ENCODE measurements at regions not wholly inside any gene's neighbourhood (a gene's known extent, or its start where the extent isn't known, plus 50 kb on each side); places are given as distances from the start of the nearest gene placed in this dataset.

- Histone ChIP-seq H3K9me3 (ENCODE audit: control insufficient read depth, low read length) (no peaks in the 10 kb centered on the region), H3K4me3 (ENCODE audit: insufficient read depth in 1 of 2, low read depth in 1 of 2, low read length in 2 of 2) (no peak overlapping the region), H2AFZ (ENCODE audit: low read depth, low read length) (no peak overlapping the region), H3K23ac (ENCODE audit: low read length in 2 of 2) (no peak overlapping the region), H3K4me1 (ENCODE audit: control insufficient read depth, insufficient read depth, low read depth, low read length) (no peaks in the 10 kb centered on the region), H2BK120ac (ENCODE audit: low read depth, low read length) (no peak overlapping the region), H3K27me3 (ENCODE audit: control insufficient read depth in 1 of 2, insufficient read depth in 1 of 2, low read length in 2 of 2) (no peaks in the 10 kb centered on the region), H2AK5ac (ENCODE audit: low read length, severe bottlenecking) (no peak overlapping the region), H3K79me1 (replicated peaks; ENCODE audit: low read length, poor library complexity, severe bottlenecking) (no peaks in the 10 kb centered on the region), H3K4me2 (ENCODE audit: low read length, poor library complexity, severe bottlenecking) (no peak overlapping the region), H2BK12ac (ENCODE audit: low read length in 2 of 2) (no peak overlapping the region), H3K27ac (ENCODE audit: low read length, poor library complexity, severe bottlenecking) (no peak overlapping the region), H3K4ac (ENCODE audit: low read depth in 1 of 2, low read length in 2 of 2) (no peak overlapping the region), H2BK5ac (ENCODE audit: low read depth, low read length, poor library complexity, severe bottlenecking) (no peak overlapping the region), H2BK15ac (ENCODE audit: low read depth, poor library complexity, severe bottlenecking) (no peak overlapping the region), H3K14ac (ENCODE audit: low read length in 2 of 2) (no peak overlapping the region), H4K91ac (ENCODE audit: low read length) (no peak overlapping the region), H3K36me3 (ENCODE audit: control insufficient read depth in 1 of 2, insufficient read depth in 2 of 2, low read depth in 1 of 2, low read length in 2 of 2) (no peaks in the 10 kb centered on the region), H3K18ac (ENCODE audit: low read depth in 1 of 2, low read length in 2 of 2) (no peak overlapping the region), H4K8ac (ENCODE audit: low read length) (no peak overlapping the region), H3K9ac (ENCODE audit: low read length) (no peak overlapping the region)
- 80% methylated on average over 3 of the region's 3 CpGs for WGBS
- DNase-seq = no peak
These were observed 199.7 kb downstream of the ISL1 start for GRCh38 chr5:51582871-51583394.

GRCh38 chr5:51598026-51598425 is 214.8 kb downstream of the ISL1 start:
- Histone ChIP-seq H3K27me3 (ENCODE audit: control insufficient read depth in 1 of 2, insufficient read depth in 1 of 2, low read length in 2 of 2) (no peaks in the 10 kb centered on the region), H3K4me2 (ENCODE audit: low read length, poor library complexity, severe bottlenecking) (no peak overlapping the region), H3K79me1 (replicated peaks; ENCODE audit: low read length, poor library complexity, severe bottlenecking) (no peaks in the 10 kb centered on the region)

GRCh38 chr5:51599587-51599986 is 216.3 kb downstream of the ISL1 start:
- Histone ChIP-seq H3K4ac (ENCODE audit: low read depth in 1 of 2, low read length in 2 of 2) (no peak overlapping the region), H3K18ac (ENCODE audit: low read depth in 1 of 2, low read length in 2 of 2) (no peak overlapping the region), H3K23ac (ENCODE audit: low read length in 2 of 2) (no peak overlapping the region), H2BK15ac (ENCODE audit: low read depth, poor library complexity, severe bottlenecking) (no peak overlapping the region), H3K9ac (ENCODE audit: low read length) (no peak overlapping the region), H3K27ac (ENCODE audit: low read length, poor library complexity, severe bottlenecking) (no peak overlapping the region), H3K79me1 (replicated peaks; ENCODE audit: low read length, poor library complexity, severe bottlenecking) (no peaks in the 10 kb centered on the region), H4K91ac (ENCODE audit: low read length) (no peak overlapping the region), H2AK5ac (ENCODE audit: low read length, severe bottlenecking) (no peak overlapping the region), H2BK5ac (ENCODE audit: low read depth, low read length, poor library complexity, severe bottlenecking) (no peak overlapping the region), H4K8ac (ENCODE audit: low read length) (no peak overlapping the region), H3K4me1 (ENCODE audit: control insufficient read depth, insufficient read depth, low read depth, low read length) (no peaks in the 10 kb centered on the region), H3K9me3 (ENCODE audit: control insufficient read depth, low read length) (no peaks in the 10 kb centered on the region), H2BK120ac (ENCODE audit: low read depth, low read length) (no peak overlapping the region), H3K14ac (ENCODE audit: low read length in 2 of 2) (no peak overlapping the region), H3K4me2 (ENCODE audit: low read length, poor library complexity, severe bottlenecking) (no peak overlapping the region), H2AFZ (ENCODE audit: low read depth, low read length) (no peak overlapping the region), H3K27me3 (ENCODE audit: control insufficient read depth in 1 of 2, insufficient read depth in 1 of 2, low read length in 2 of 2) (no peaks in the 10 kb centered on the region), H3K36me3 (ENCODE audit: control insufficient read depth in 1 of 2, insufficient read depth in 2 of 2, low read depth in 1 of 2, low read length in 2 of 2) (no peaks in the 10 kb centered on the region), H2BK12ac (ENCODE audit: low read length in 2 of 2) (no peak overlapping the region), H3K4me3 (ENCODE audit: insufficient read depth in 1 of 2, low read depth in 1 of 2, low read length in 2 of 2) (no peak overlapping the region)
- no CpG with 5 or more reads among the region's 1 CpG for WGBS
- DNase-seq = no peak

More at GRCh38 chr5:51598026-51598425, 214.8 kb downstream of the ISL1 start:
- Histone ChIP-seq H3K4ac (ENCODE audit: low read depth in 1 of 2, low read length in 2 of 2) (no peak overlapping the region), H2BK15ac (ENCODE audit: low read depth, poor library complexity, severe bottlenecking) (no peak overlapping the region), H2AK5ac (ENCODE audit: low read length, severe bottlenecking) (no peak overlapping the region), H3K18ac (ENCODE audit: low read depth in 1 of 2, low read length in 2 of 2) (no peak overlapping the region), H2BK12ac (ENCODE audit: low read length in 2 of 2) (no peak overlapping the region), H2BK5ac (ENCODE audit: low read depth, low read length, poor library complexity, severe bottlenecking) (no peak overlapping the region), H4K8ac (ENCODE audit: low read length) (no peak overlapping the region), H4K91ac (ENCODE audit: low read length) (no peak overlapping the region), H3K14ac (ENCODE audit: low read length in 2 of 2) (no peak overlapping the region), H2AFZ (ENCODE audit: low read depth, low read length) (no peak overlapping the region), H3K36me3 (ENCODE audit: control insufficient read depth in 1 of 2, insufficient read depth in 2 of 2, low read depth in 1 of 2, low read length in 2 of 2) (no peaks in the 10 kb centered on the region), H3K9me3 (ENCODE audit: control insufficient read depth, low read length) (no peaks in the 10 kb centered on the region), H3K23ac (ENCODE audit: low read length in 2 of 2) (no peak overlapping the region), H2BK120ac (ENCODE audit: low read depth, low read length) (no peak overlapping the region), H3K9ac (ENCODE audit: low read length) (no peak overlapping the region), H3K27ac (ENCODE audit: low read length, poor library complexity, severe bottlenecking) (no peak overlapping the region), H3K4me1 (ENCODE audit: control insufficient read depth, insufficient read depth, low read depth, low read length) (no peaks in the 10 kb centered on the region), H3K4me3 (ENCODE audit: insufficient read depth in 1 of 2, low read depth in 1 of 2, low read length in 2 of 2) (no peak overlapping the region)
- DNase-seq = no peak
- no CpG with 5 or more reads among the region's 2 CpGs for WGBS

GRCh38 chr5:51604324-51604723 is 221.1 kb downstream of the ISL1 start:
- H3K27ac ChIP-seq (ENCODE audit: low read length, poor library complexity, severe bottlenecking) = no peak overlapping the region
- H3K27me3 ChIP-seq (ENCODE audit: control insufficient read depth in 1 of 2, insufficient read depth in 1 of 2, low read length in 2 of 2) = no peaks in the 10 kb centered on the region
- no peak overlapping the region for H2BK5ac ChIP-seq (ENCODE audit: low read depth, low read length, poor library complexity, severe bottlenecking)
- H4K91ac ChIP-seq (ENCODE audit: low read length) = no peak overlapping the region
- H2AFZ ChIP-seq (ENCODE audit: low read depth, low read length) = no peak overlapping the region
- no peak overlapping the region for H2BK12ac ChIP-seq (ENCODE audit: low read length in 2 of 2)
- H3K4me3 ChIP-seq (ENCODE audit: insufficient read depth in 1 of 2, low read depth in 1 of 2, low read length in 2 of 2) = no peak overlapping the region
- WGBS = no CpG with 5 or more reads among the region's 1 CpG
- no peak overlapping the region for H3K4me2 ChIP-seq (ENCODE audit: low read length, poor library complexity, severe bottlenecking)
- no peaks in the 10 kb centered on the region for H3K36me3 ChIP-seq (ENCODE audit: control insufficient read depth in 1 of 2, insufficient read depth in 2 of 2, low read depth in 1 of 2, low read length in 2 of 2)
- no peaks in the 10 kb centered on the region for H3K79me1 ChIP-seq (replicated peaks; ENCODE audit: low read length, poor library complexity, severe bottlenecking)
- no peak for DNase-seq
- no peak overlapping the region for H2BK15ac ChIP-seq (ENCODE audit: low read depth, poor library complexity, severe bottlenecking)
- H3K9me3 ChIP-seq (ENCODE audit: control insufficient read depth, low read length) = no peaks in the 10 kb centered on the region
- no peak overlapping the region for H3K23ac ChIP-seq (ENCODE audit: low read length in 2 of 2)
- no peak overlapping the region for H3K14ac ChIP-seq (ENCODE audit: low read length in 2 of 2)
- no peak overlapping the region for H2BK120ac ChIP-seq (ENCODE audit: low read depth, low read length)
- no peak overlapping the region for H2AK5ac ChIP-seq (ENCODE audit: low read length, severe bottlenecking)
- H3K4ac ChIP-seq (ENCODE audit: low read depth in 1 of 2, low read length in 2 of 2) = no peak overlapping the region
- H3K4me1 ChIP-seq (ENCODE audit: control insufficient read depth, insufficient read depth, low read depth, low read length) = no peaks in the 10 kb centered on the region
- H3K9ac ChIP-seq (ENCODE audit: low read length) = no peak overlapping the region
- H4K8ac ChIP-seq (ENCODE audit: low read length) = no peak overlapping the region
- H3K18ac ChIP-seq (ENCODE audit: low read depth in 1 of 2, low read length in 2 of 2) = no peak overlapping the region

Data from mesenchymal stem cell (in vitro differentiated cells and primary cell).